Liver (tissue), 8 donors: ENCODE measurements at regions not wholly inside any gene's neighbourhood (a gene's known extent, or its start where the extent isn't known, plus 50 kb on each side); places are given as distances from the start of the nearest gene placed in this dataset.

ENCODE experiments used
- DNase-seq: peaks from one replicate; pipeline ENCODE4 v3.0.0-alpha.2; 2017; ENCODE audit warnings: low spot score
- H3K27ac ChIP-seq, 2 donors: one replicate each; pipeline ENCODE4 v1.7.0; 2013; ENCODE audit warnings: inconsistent platforms in 2 of 2, low read length in 2 of 2, control low read depth in 1 of 2, low read depth in 1 of 2, mild to moderate bottlenecking in 1 of 2
- H3K27me3 ChIP-seq, 4 donors: one replicate each; pipeline versions ENCODE4 v1.6.1 to v1.7.0; 2013; ENCODE audit warnings: low read length in 3 of 4, inconsistent platforms in 1 of 4, mild to moderate bottlenecking in 1 of 4, moderate library complexity in 1 of 4; ENCODE audit not compliant: control insufficient read depth in 4 of 4, insufficient read depth in 4 of 4
- H3K36me3 ChIP-seq, 4 donors: one replicate each; pipeline versions ENCODE4 v1.6.1 to v1.7.0; 2013; ENCODE audit warnings: low read length in 3 of 4, mild to moderate bottlenecking in 3 of 4, low read depth in 1 of 4, moderate library complexity in 1 of 4; ENCODE audit not compliant: control insufficient read depth in 4 of 4, insufficient read depth in 3 of 4
- H3K4me1 ChIP-seq, 4 donors: one replicate each; pipeline versions ENCODE4 v1.6.1 to v1.7.0; 2013; ENCODE audit warnings: low read length in 3 of 4, mild to moderate bottlenecking in 3 of 4, moderate library complexity in 1 of 4; ENCODE audit not compliant: control insufficient read depth in 4 of 4, insufficient read depth in 4 of 4
- H3K4me3 ChIP-seq, 3 donors: one replicate each; pipeline versions ENCODE4 v1.6.1 to v1.7.0; 2013; ENCODE audit warnings: low read length in 3 of 3, control low read depth in 1 of 3, low read depth in 1 of 3, mild to moderate bottlenecking in 1 of 3
- H3K9ac ChIP-seq, 2 donors: one replicate each; pipeline ENCODE4 v1.7.0; 2013; ENCODE audit warnings: low read length in 2 of 2, mild to moderate bottlenecking in 2 of 2, moderate library complexity in 2 of 2, control low read depth in 1 of 2, low read depth in 1 of 2
- H3K9me3 ChIP-seq, 4 donors: one replicate each; pipeline versions ENCODE4 v1.6.1 to v1.7.0; 2013; ENCODE audit warnings: low read length in 3 of 4; ENCODE audit not compliant: control insufficient read depth in 4 of 4
- ATF3 ChIP-seq: IDR thresholded peaks from 2 replicates; pipeline ENCODE4 v1.6.1; 2016; ENCODE audit warnings: antibody characterized with exemption
- CTCF ChIP-seq: fragments of 150-350 bp; IDR thresholded peaks from 2 replicates; pipeline ENCODE4 v1.5.1; 2017; ENCODE audit warnings: improper control_type of control experiment, low read depth, low read length; ENCODE audit not compliant: missing input control
- EGR1 ChIP-seq, 2 donors: IDR thresholded peaks; 2 replicates each; pipeline ENCODE4 v1.6.1; 2016 to 2018; ENCODE audit warnings: antibody characterized with exemption in 2 of 2, low read depth in 2 of 2
- FOXA1 ChIP-seq: IDR thresholded peaks from 2 replicates; pipeline ENCODE4 v1.6.1; 2016; ENCODE audit warnings: antibody characterized with exemption
- HNF4A ChIP-seq, 2 donors: conservative IDR thresholded peaks; 2 replicates each; pipeline ENCODE4 v1.6.1; 2016; ENCODE audit warnings: antibody characterized with exemption in 2 of 2, mild to moderate bottlenecking in 2 of 2
- JUND ChIP-seq, 2 donors: IDR thresholded peaks; 2 replicates each; pipeline ENCODE4 v1.6.1; 2016; ENCODE audit warnings: antibody characterized with exemption in 2 of 2
- RXRA ChIP-seq, 2 donors: IDR thresholded peaks; 2 replicates each; pipeline ENCODE4 v1.6.1; 2017 to 2018; ENCODE audit warnings: antibody characterized with exemption in 2 of 2, mild to moderate bottlenecking in 1 of 2
- SP1 ChIP-seq: IDR thresholded peaks from 2 replicates; pipeline ENCODE4 v1.6.1; 2018; ENCODE audit warnings: antibody characterized with exemption, mild to moderate bottlenecking
- YY1 ChIP-seq: IDR thresholded peaks from 2 replicates; pipeline ENCODE4 v1.6.1; 2016; ENCODE audit warnings: antibody characterized with exemption, mild to moderate bottlenecking
- ZBTB33 ChIP-seq: IDR thresholded peaks from 2 replicates; pipeline ENCODE4 v1.6.1; 2016; ENCODE audit warnings: antibody characterized with exemption
- WGBS: extraction: QIAGEN DNeasy Blood & Tissue Kit; methylation state at CpG from one replicate; pipeline ENCODE4 v1.1.7; 2013; 5-methylcytosine and 5-hydroxymethylcytosine counted together
- donor health status: healthy.
- donor health status: healthy.
- donor health status: healthy.
- donor health status: healthy.
- donor health status: healthy.

GRCh38 chr16:54429029-54429428 is 142.4 kb upstream of the IRX3 start:
- no peaks in the 10 kb centered on the region for H3K36me3 ChIP-seq
- no peak overlapping the region for H3K9ac ChIP-seq
- H3K9me3 ChIP-seq, result no peaks in the 10 kb centered on the region
- H3K27ac ChIP-seq, result no peak overlapping the region
- WGBS, result 72% methylated on average over 4 of the region's 4 CpGs
- TF ChIP-seq RXRA (IDR thresholded peaks at IDR 0.05) (peak in 1 of 2 donors; percentile 5), SP1 (no peak), HNF4A (conservative IDR thresholded peaks at IDR 0.05) (peak in 1 of 2 donors; percentile 9)
- no peak for DNase-seq
- H3K4me3 ChIP-seq, result no peak overlapping the region
- H3K27me3 ChIP-seq, result no peaks in the 10 kb centered on the region
- peaks cover 4 to 40% (median 25%) of the 10 kb centered on the region in 4 donors for H3K4me1 ChIP-seq

- Histone ChIP-seq H3K9me3 (no peaks in the 10 kb centered on the region), H3K4me3 (no peak overlapping the region), H3K9ac (no peak overlapping the region), H3K27me3 (no peaks in the 10 kb centered on the region), H3K4me1 (peaks cover 10 to 56% (median 44%) of the 10 kb centered on the region in 4 donors), H3K27ac (no peak overlapping the region), H3K36me3 (no peaks in the 10 kb centered on the region)
- TF ChIP-seq RXRA (IDR thresholded peaks at IDR 0.05) (no peak), FOXA1 (no peak), YY1 (no peak), SP1 (no peak), ZBTB33 (no peak), ATF3 (no peak), EGR1 (IDR thresholded peaks at IDR 0.05; ENCODE audit: low read depth in 2 of 2) (no peak), JUND (IDR thresholded peaks at IDR 0.05) (no peak)
- WGBS, result 81% methylated on average over 4 of the region's 4 CpGs
- DNase-seq, result no peak
Measured at GRCh38 chr16:54426553-54426849, 139.9 kb upstream of the IRX3 start.

- 86% methylated on average over 12 of the region's 12 CpGs for WGBS
- DNase-seq, result no peak
Measured at GRCh38 chr16:54425681-54426552, 139.3 kb upstream of the IRX3 start.

More at GRCh38 chr16:54425681-54426552, 139.3 kb upstream of the IRX3 start:
- H3K9ac ChIP-seq, result no peak overlapping the region
- H3K4me1 ChIP-seq, result peaks cover 7 to 58% (median 44%) of the 10 kb centered on the region in 4 donors
- no peak overlapping the region for H3K27ac ChIP-seq
- no peak overlapping the region for H3K4me3 ChIP-seq
- H3K9me3 ChIP-seq, result no peaks in the 10 kb centered on the region
- no peak for TF ChIP-seq CTCF
- no peaks in the 10 kb centered on the region for H3K27me3 ChIP-seq
- no peaks in the 10 kb centered on the region for H3K36me3 ChIP-seq
